HG03066 (cell line): ENCODE measurements at regions not wholly inside any gene's neighbourhood (a gene's known extent, or its start where the extent isn't known, plus 50 kb on each side); places are given as distances from the start of the nearest gene placed in this dataset.

Source experiments
- ATAC-seq: cut with Tn5 transposase; IDR thresholded peaks from one replicate; pipeline ENCODE4 v1.9.1; 2021; ENCODE audit warnings: low read depth; ENCODE audit not compliant: unreplicated experiment

DNA sequence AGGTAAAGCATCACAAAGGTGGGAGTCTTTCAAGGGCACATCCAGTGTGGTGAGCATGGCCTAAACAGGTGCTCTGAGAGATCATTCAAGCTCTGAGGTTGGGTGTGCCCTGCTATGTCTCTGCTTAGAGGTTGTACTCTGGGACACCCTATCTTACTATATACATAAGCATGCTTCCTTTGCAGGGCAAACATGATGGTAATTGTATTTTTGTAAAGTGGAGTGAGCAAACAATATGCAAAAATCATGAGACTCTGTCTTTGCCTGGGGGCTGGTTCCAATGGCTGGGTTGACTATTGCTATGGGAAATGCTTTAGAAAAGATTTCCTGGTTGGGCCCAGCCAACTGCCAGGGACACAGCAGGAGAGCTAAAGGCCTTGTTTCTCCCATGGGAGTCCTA is 315.1 kb upstream of the TLE3 start:
- no peak for ATAC-seq

DNA sequence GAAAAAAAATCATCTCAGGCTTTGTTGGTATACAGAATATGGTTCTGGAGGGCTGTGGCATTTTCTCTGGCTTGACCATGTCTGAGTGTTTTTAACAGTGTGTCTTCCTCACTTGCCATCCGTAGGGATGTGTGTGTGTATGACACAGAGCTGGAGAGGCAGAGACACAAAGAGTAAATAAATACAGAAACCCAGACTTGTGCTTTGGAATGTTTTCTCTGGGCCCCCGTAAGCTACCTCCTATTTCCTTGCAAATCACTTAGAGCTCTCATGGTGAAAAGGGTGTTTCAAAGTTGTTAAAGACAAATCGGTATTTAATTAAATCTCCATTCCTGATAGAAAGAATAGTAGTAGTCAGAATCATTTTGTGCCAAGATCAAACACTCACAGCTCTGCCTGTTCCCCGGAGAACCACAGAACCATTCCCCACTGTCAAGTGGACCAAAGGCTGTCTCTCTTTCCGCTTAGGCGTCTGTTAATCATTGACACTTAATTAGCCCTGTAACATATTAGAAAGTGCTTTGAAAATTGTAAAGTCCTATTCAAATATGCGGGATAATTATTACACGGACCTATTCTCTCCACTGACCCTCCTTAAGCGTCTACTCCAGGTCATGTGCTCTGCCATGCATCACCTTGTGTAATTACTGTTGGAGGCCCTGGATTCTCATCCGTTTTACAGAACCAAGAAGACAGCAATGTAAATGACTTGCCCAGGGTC is 313.6 kb upstream of the TLE3 start:
- no peak for ATAC-seq

DNA sequence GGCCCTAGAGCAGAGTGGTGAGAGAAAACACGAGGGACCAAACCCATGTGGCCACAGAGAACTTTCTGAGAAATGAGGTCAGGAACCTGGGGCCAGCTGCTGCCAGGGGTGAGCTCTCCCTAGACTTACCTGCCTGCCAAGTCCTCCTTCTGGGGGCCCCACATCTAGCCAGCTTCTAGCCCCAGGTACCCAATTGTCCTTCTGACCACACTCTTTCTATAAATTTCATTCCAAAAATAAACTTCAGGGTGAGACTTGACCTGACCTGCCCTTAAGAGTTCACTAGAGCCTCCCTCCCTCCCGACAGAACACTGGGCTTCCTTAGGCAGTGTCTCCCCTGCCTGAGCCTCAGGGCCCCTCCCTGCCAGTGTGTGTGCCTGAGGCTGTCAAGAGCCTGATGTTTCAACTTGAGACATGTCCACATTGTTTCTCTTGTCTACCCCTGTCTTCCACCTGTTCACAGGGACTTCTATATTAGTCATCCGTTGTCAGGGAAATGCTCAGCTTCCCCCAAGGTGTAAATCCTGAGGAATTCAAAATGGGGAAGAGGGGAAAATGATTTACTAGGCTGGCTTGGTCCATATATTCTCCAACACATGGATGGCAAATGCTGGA is 312.8 kb upstream of the TLE3 start:
- ATAC-seq, result no peak

DNA sequence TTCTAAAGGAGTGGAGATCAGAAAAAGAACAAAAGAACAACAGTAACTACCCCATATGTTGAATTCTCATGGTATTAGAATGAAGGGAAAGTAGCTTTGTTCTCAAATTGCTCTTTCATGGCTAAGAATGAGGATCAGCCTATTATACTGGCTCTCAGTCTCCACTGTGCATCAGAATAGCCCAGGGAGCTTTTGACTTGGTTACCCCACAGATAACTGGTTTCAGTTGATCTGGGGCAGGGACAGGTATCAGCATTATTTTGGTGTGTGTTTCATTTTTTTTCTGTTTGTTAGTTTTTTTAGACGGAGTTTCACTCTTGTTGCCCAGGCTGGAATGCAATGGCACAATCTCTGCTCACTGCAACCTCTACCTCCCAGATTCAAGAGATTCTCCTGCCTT is 311.7 kb upstream of the TLE3 start:
- no peak for ATAC-seq

DNA sequence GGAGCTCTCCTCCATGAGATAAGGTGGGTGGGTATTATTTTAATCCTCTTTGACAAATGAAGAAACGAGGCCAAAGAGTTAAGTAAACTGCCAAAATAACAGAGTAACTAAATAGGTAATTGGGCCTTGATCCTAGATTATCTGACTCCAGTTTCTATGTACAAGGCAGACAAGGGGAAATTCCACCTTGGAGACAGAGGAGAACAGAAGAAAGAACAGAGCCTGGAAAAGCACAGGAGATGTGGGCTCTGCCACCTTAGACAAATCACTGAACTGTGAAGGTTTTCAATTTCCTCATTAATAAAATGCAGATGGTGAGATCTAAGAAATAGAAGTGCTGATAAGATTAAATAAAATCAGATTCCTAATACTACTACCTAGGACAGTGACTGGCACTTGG is 310.2 kb upstream of the TLE3 start:
- no peak for ATAC-seq

DNA sequence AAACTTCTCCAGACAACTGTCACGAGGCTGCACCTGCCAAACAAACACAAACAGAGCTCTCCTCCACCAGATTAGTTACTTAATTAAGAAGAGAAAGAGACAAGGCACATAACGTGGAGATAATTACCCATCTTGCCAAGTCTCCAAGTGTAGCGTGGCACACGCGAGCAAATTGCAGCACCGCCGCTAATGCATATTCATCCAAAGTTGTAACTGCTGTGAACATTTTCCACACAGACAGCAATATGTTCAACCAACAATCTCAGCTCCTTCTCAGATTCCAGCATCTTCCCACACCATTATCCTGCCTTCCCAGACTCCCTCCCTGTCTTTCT is 309.6 kb upstream of the TLE3 start:
- no peak for ATAC-seq

DNA sequence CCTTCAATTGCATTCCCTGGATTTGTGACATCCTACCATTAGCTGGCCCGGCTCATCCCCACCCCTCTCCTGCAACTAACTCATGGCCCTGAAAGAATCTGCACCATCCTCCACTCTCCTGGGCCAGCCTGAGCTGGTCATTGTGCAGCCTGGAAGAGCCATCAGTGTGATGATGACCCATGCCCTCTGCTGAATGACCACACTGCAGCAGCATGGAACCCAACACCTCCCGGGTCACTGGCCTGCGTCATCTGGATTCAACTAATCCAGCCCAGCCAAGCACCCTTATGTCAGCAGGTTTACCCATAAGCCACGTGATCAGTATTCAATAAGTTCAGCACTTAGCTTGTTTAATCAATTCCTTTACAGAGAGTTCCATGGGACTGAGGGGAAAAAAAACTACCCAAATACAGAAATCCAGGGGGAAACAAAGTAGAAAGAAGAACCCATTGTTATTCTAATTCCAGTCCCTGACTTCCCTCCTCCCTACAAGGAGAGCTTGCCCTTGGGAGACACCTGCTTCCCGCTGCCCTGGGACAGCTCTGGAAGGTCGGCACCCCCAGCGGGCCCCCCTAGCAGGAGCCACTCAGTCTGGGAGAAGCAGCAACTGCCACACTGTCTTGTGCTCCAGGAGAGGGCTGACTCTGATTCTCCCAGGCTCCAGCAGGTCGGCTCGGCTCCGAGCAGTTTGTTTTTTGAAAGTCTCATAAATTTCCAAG is 309.1 kb upstream of the TLE3 start:
- ATAC-seq, result no peak

DNA sequence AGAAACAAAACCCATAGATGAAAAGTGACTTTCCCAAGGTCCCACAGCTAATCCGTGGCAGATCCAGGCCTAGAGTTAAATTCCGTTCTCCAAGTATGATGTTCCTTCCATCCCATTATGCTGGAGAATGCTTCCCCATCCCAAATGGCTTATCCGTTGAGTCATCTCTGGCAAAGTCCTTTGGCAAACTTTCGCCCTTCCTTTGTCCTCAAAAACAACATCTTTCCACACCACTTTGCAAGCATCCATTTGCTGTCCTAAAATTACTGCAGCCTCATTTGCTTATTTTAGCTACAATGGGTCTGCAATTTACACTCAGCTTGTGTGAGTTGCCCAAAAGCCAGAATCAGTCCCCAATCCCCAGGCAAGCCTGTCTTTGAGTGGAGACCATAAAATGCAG is 304.0 kb upstream of the TLE3 start:
- no peak for ATAC-seq

DNA sequence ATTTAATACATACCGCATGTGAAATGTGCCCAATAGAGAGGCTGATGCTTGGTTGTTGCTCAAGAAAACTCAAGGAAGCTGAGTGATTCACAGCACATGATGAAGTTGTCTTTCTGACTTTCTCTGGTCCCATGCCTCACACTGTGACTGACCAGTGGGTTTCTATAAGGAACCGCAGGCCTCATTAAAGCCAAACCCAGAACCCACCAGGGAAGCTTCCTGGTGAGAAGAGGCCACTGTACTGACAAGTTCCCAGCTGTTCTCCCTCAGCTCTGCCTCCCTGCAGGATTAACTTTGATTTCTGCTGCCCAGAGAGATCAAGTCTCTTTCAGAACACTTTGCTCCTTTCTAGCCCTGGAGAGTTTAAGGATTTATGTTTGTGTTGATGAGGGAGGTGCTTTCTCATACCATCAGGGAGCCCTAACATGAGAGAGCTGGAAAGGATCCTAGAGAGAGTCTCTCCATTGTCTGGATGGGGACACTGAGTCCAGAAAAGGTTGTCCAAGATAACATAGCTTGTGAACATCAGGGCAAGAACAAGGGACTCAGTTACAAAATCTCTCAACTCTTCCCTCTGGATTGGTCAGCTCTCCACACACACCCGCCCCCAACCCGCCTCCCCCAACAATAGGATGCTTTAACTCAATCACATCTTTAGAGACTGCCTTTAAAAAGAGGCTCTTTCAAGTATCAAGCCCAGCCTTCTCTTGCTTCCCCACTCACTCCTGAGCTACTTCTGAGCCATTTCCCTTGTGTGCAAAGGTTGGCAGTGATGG is 303.2 kb upstream of the TLE3 start:
- ATAC-seq, result no peak

DNA sequence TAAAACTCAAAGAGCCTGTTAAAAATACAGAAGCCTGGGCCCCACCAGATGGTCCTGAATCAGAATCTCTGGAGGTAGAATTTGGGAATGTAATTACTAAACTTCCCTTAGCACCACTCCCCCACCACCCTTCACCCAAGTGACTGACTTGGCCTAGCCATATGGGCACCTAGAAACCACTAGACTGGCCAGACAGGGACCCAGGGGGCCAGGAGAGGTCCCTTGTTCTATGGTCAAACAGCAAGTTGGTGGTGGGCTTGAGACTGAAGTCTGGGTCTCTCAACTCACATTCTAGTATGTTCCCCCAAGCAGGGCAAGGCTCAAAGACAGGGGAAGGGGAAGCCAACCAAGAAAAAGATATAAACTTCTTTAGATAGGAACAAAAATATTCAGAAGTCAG is 301.5 kb upstream of the TLE3 start:
- ATAC-seq, result no peak

DNA sequence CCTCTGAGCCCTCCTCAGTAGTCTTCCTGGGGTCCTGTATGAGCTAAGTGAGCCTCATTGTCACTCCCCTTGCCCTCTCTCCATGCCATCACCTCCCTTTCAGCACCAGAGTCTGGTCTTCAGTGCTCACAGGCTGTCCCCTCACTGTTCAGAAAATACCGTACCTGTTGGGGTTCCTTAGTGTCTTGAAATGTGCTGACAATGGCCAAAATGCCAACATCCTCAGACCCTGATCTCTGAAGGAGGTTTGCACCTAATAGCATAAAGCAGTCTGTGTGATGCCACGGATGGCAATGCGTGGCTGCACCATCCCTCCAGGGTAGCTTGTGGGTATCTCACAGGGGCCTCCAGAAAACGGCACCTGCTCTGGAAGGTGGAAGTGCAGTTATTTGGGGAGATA is 301.0 kb upstream of the TLE3 start:
- no peak for ATAC-seq

DNA sequence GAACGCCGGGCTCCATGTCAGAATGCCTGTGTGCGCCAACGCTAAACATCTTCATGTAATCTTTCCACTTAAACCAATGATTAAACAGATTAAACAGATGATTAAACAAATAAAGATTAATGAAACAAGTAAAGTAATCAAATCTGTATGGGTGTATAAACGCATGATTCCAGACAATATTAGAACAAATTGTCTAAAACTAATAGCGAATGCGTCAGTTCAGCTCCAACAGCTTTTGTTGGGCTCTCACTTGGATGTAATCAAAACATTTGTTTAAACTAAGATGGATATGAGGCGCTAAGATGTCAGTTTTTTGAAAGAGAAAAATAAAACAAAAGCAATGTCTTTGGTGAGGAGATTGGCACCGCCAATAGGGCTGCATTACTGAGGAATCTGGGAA is 299.1 kb upstream of the TLE3 start:
- no peak for ATAC-seq

DNA sequence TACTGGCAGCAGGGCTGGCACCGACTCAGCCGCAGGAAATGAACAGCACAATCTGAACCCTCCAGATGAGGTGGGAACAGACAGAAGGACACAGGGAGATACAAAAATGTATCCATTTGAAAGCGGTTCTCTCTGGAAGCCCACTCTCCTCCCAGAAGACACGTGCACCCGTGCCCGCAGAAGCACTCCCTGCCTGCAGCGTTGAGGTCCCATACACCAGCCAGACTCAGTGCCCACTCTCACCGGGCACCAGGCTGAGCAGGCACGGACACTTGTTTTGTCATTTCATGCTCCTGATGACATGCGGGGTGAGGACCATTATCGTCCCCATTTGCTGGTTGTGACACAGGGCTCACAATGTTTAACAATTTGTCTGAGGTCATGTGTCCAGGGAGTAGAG is 297.4 kb upstream of the TLE3 start:
- no peak for ATAC-seq

DNA sequence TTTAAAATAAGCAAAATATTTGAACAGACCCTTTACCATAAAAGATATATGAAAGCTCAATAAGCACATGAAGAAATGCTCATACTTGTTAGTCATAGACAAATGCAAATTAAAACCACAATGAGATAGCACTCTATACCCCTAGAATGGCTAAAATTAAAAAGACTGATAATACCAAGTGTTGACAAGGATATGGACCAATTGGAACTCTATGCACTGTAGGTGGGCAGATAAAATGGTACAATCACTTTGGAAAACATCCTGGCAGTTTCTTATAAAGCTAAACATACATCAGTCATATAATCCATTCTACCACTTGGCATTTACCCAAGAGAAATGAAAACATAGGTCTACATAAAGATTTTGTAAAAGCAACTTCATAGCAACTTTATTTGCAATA is 293.0 kb upstream of the TLE3 start:
- no peak for ATAC-seq

DNA sequence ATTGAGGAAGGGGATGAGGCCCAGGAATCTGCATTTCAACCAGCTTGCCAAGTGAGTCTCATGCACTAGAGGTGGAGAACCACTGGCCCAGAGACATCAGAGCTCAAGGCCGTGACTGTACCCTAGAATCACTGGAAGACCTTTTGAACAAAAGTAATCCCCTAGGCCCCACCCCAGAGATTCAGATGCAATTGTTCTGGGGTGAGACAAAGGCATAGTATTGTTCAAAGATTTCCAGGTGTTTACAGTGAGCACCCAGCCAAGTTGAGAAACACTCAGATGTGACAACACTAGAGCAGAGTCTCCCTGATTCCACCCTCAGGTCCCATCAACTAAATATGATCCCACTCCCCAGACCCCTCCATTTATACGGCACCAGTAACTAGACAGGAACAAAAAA is 290.3 kb upstream of the TLE3 start:
- ATAC-seq, result no peak

DNA sequence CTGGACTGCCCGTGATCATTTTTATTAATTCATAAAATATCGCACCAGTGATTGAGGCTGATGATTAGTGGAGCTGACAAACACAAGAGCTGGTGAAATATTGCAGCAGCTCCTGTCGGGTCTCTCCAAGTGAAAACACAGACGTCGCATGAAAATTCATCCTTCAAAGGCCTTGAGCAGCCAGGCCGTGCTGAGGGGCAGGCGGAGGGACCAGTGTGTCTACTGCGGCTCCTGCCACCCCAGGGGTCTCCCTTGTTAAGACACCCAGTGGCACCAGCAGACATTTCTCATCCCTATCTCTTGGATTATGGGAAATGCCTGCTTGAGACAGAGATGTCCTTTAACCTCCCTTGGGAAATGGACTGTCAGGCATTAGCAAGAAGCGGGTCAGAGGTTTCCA is 289.4 kb upstream of the TLE3 start:
- ATAC-seq, result no peak

DNA sequence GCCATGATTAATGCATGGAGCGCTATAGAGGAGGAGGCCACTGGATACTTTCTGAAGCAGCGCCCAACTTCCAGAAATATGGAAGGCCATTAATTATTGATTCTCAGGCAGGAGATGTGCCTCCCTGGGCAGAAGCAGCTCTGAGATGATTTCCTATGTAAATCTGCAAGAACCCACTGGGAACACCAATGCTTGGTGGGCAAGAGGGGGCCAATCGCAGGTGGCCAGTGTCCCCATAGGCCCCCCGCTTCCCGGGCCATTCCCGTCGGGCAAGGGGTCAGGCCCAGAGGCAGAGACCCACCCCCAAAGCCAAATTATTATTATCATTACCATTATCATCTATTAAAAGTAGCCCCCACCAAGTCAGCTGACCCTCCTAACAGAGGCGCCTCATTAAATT is 288.0 kb upstream of the TLE3 start:
- no peak for ATAC-seq

DNA sequence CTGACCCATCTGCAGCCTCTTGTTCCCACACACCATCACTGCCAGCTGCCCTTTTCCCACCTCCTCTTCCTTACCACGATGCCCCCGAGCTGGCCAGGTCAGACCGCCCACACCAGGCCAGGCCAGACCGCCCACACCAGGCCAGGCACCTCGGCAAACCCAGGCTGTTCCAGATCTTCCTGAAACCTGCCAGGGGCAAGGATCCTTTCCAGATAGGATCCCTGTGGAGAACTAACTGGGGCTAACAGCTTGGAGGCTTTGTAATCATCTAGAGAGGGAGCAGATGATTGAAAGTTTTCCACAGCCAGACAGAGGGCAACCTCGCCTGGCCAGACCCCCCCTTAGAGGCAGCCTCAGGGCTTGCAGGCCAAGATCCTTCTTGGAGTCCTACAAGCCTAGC is 287.3 kb upstream of the TLE3 start:
- ATAC-seq, result no peak

DNA sequence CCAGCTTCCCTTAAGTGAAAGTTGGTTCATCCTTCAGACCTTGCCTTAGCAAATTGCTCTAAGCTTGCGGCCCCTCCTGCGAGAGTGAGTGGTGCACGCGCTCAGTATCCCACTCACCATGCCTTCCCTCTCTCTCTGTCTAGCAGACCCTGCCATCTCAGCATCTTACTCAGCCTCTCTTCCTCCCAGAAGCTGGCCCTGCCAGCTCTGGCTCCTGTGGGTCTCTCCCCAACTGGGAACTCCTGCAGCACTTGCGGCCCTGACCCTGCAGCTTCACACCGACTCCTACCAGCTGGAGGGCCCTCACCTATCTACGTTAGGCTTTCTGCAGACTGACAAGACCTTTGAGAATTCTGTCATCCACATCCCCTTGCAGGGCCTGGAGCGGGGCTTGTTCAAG is 286.1 kb upstream of the TLE3 start:
- no peak for ATAC-seq

DNA sequence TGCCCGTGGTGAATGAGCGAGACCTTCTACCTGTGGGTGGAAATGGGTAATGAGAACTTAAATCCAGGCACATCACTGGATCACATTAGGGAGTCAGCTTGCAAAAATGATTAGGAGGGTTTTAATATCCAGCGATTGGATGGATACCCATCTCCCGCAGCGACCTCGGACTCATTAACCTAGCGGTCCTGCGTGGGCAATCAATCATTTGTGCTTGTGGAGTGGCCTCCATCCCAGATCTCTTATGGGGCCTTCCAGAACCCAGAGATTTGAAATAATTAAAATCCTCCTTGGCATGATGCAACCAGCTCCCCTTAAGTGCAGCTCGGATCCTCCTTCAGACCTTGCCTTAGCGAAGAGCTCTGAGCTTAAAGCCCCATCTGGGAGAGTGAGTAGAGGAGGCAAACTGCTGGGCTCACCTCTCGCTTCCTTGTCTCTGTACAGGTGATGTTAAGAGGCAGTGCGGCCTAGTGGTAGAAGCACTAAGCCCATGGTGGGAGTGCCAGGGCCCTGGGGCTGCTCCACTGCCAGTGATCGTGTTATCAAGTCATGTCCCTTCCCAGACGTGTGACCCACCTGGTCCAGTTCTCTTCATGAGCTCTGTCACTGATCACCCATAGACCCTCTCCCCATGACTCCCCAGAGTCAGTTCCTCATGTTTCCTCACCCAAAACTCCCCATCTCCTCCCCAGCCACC is 285.2 kb upstream of the TLE3 start:
- ATAC-seq, result no peak
